SHP77 treated with DMSO at 0.1 percent for 48 hours (cell line): ENCODE measurements at regions not wholly inside any gene's neighbourhood (a gene's known extent, or its start where the extent isn't known, plus 50 kb on each side); places are given as distances from the start of the nearest gene placed in this dataset.
A peak's percentile ranks its signal among the peaks of the same experiment; 100 is the strongest.

Source experiments
- DNase-seq: peaks from one replicate; lab custom pipeline; 2025; lab: John Stamatoyannopoulos, UW

DNA sequence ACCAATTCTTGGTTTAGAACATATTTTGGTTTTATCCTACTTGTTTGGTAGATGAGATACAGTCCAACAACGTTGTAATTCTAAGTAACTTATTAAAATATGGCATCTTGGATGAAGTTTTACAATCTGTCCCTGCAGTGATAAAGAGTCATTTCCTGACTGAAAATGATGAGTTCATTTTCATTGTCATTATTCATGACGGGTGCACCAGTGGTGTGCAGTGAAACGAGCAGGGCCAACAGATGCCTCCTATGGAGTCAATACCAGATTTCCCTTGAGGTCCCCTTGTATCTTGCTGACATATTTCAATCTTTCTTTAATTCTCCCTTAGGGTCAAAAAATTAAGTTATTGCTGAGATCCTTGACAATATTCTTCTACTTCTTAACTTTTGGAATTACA is 438.5 kb downstream of the LRIG3 start:
- DNase-seq: no peak

GRCh38 chr12:58487255-58487654 is 433.0 kb downstream of the LRIG3 start:
- no peak for DNase-seq

- DNase-seq: no peak
These were observed 432.6 kb downstream of the LRIG3 start for GRCh38 chr12:58487678-58488161.

GRCh38 chr12:58489394-58489793 is 430.9 kb downstream of the LRIG3 start:
- DNase-seq: no peak

GRCh38 chr12:58491306-58491705 is 429.0 kb downstream of the LRIG3 start:
- DNase-seq: no peak

DNA sequence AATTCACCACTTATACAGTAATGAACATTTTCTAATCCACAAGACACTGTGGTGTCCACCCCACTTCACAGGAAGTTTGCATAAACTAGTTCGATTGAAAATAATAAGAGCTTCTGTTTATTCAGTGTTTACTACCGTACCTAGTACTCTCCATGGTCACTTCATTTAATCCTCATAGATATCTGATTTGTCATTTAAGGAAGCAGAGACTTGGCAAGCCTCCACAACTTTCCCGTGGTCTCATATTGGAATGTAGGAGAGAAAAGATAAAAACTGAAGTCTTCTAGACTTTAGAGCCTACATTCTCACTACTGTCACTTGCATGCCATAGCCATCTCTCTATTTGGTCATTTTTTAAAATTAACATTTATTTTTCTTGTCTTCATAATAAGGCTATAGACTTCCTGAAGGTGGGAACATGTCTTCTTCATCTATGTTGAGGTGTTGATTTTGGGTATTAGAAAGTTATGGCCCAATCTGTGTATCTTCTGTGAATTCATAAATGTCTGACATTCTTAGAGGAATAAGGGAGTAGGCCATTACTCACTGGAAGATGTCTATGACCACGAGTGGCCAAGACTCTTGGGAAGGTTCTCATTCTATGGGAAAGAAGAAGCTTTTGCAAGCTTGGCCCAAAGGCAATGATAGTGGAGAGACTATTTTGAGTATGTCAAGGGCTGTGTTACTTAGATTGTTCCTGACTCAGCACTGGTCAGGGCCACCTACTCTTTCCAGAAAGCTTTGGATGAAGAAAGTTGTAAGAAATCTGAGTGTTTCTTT is 423.7 kb downstream of the LRIG3 start:
- DNase-seq: no peak

GRCh38 chr12:58500399-58500798 is 419.9 kb downstream of the LRIG3 start:
- DNase-seq: no peak

DNA sequence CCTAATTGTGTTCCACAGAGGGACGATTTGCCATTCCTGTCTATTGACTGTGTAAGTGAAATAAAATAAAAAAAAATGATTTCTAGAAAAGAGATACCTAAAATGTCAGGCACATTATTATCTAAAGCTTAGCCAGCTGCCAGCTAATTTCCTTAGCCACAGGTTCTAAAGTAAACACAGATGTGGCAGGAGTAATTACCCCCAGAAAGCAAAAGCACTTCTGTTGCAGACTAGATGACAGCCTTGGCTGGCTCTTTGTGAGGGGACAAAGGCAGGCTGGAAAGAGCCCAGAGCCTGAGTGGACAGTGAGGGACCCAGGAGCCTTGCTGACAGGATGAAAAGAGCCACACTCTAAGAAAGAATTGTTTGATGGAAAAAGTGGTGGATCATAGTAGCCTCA is 418.1 kb downstream of the LRIG3 start:
- DNase-seq: peak; percentile 68

DNA sequence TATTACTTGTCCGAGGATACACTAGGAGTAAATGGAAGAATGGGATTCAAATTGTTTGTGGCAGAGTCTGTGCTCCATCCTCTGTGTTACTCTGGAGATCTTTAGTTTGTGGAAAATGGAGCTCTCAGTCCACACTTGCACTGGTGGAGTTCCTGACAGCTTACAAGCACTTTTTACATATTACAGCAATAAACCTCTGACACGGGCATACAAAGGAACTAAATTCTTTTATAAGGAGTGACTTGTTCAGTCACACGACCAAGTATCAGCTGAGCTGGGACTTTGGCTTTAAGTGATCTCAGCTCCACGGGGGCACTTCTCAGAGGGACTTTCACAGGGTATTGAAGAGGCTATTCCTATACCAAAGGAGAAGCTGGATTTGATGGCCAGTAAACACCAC is 417.5 kb downstream of the LRIG3 start:
- no peak for DNase-seq

GRCh38 chr12:58503731-58504130 is 416.6 kb downstream of the LRIG3 start:
- no peak for DNase-seq

DNA sequence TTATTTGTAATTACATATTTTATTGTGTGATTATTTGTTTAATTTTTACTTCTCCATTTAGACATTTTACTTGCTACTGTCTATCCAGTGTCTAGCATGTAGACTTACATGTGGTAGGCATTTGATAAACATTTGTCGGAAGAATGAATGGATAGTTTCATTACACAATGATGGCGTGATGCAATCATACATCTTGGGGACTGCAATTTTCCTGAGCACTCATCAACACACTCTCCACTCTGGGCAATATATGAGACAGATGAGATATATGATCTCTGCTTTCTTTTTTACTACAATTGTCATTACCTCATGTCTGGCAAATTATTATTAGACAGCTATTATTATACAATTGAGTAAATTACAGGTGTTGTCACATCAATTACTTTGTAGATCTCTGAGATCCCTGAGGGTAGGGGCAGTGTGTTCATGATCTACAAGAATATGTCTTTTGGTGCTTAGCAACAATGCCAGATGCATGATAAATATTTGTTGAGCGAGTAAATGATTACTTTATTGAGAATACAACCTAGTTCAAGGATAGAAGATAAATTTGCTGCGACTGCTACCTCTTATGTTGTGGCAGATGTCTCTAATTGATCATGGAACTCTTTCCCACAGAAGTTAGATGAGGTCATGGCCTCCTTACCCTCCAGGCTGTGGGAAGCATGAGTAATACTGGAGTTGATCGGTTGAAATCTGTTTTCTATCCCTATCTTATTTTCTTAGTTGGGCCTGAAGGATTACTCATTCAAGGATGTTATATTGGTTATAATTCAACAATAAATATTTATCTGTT is 416.0 kb downstream of the LRIG3 start:
- DNase-seq: no peak

DNA sequence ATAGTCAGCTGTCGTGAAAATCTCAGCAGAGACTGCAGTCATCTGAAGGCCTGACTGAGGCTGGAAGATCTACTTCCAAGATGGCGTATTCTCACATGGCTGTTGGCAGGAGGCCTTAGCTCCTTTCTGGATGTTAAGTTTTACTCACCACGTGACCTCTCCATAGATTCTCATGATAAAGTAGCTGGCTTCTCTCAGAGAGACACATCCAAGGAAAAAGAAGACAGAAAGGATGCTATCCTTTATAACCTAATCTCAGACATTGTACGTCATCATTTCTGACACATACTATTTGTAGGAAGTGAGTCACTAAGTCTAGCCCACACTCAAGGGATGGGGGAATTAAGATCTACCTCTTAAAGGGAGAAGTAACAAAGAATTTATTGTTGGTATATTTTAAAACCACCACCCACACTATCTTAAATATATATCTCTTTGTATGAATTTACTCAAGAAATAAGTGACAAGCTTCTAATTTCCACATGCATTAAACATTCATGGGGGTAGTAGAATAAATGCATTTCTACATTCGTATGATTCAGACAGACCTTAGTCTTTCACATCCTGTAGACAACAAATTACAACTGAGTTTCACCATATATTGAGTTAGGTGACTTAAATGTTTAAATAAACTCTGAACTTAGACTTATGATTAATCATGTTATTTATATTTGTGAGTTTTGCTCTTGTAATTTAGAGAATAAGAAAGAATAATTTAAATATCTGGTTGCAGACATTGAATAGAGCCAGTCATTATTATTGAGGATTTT is 411.0 kb downstream of the LRIG3 start:
- no peak for DNase-seq

DNA sequence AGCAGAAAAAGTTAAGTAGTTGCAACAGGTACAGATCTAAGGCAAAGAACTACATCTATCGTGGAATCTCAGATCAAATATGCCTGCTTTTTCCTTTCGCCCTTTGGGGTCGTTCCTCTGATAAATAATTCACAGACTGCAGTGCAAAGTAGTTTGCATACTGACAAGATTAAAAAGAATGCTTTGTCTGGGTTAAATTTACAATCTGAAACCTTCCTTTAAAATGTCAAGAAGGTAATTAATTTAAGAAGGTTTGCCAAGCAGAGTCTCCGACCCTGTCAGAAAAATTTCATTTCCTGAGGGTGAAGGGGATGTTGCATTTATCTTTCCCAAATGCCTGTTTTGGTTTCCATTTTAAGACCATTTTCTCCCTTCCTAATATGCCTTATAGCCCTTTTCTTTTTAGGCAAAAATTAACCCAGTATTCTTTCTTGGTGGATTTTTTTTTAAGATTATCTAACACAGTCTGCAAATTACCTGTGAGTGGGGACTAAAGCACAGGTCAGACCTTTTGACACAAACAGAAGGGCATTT is 406.9 kb downstream of the LRIG3 start:
- DNase-seq: no peak

- no peak for DNase-seq
These were observed 406.5 kb downstream of the LRIG3 start for GRCh38 chr12:58513852-58514251.

DNA sequence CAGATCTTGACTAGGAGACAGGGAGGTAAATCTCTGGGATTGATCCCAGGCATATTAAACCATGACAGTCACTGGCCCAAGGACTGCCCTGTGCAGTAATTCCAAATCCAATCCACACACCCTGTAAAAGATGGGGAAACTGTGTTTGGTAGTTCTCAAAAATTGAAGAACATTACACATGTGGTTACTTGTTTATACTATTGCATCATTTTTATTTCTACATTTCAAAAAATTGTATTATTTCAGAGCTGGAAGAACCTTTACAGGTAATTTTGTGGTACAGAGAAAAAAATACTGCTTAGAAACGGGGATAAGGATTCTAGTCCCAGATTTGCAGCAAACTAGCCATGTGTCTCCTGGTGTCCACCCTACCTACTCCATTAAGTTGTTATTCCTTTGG is 400.5 kb downstream of the LRIG3 start:
- no peak for DNase-seq

GRCh38 chr12:58521152-58521551 is 399.2 kb downstream of the LRIG3 start:
- DNase-seq: no peak

- no peak for DNase-seq
These were observed 398.5 kb downstream of the LRIG3 start for GRCh38 chr12:58521796-58522195.

- DNase-seq: no peak
These were observed 396.9 kb downstream of the LRIG3 start for GRCh38 chr12:58523360-58523759.

GRCh38 chr12:58528271-58528670 is 392.0 kb downstream of the LRIG3 start:
- no peak for DNase-seq

- no peak for DNase-seq
These were observed 391.1 kb downstream of the LRIG3 start for GRCh38 chr12:58529114-58529665.

DNA sequence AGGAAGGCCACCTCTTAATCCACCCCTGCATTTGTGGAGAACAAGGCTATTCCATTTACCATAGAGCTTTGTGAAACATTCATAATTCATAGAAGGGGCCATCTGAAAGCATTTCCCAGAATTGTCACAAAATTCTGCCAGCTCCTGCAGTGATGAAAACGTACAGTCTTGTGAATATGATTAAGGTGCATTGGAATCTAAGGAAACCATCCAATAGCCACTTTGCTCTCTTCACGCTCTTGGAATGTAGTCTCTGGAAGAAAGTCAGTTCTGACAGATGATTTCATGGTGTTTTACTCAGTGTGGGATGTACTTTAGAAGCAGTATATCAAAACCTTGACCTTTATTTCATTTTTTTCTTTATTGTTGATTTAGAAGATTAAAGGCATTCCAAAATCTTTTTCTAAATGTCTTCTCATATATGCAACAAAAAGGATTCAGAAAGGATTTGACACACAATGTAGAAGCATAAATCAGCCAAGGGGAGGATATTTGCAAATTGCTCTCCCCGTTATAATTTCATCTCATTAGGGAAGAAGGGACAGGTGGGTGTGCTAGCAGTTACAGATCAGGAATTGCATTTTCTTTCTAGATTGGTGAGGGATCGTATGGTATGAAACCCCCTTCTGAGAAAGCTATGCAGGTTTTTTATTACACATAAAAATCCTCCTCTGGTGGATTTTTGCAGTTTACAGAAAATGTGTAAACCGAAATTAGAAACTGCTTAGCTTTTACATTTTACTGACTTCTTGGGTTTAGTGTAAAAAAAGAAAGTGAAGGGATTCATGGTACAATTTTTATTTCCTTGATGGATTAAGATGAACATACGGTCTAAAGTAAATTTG is 390.2 kb downstream of the LRIG3 start:
- DNase-seq: no peak
